ENCODE measurements at regions not wholly inside any gene's neighbourhood (a gene's known extent, or its start where the extent isn't known, plus 50 kb on each side); places are given as distances from the start of the nearest gene placed in this dataset.
"Not testable (repeated sequence)": the region's sequence is repeated elsewhere in the genome, so short reads cannot be mapped to it uniquely, and the experiment has no call there.

GRCh38 chr2:131607056-131607455, 79.4 kb downstream of the CCDC74A start:
- TF ChIP-seq, protein P1, sequence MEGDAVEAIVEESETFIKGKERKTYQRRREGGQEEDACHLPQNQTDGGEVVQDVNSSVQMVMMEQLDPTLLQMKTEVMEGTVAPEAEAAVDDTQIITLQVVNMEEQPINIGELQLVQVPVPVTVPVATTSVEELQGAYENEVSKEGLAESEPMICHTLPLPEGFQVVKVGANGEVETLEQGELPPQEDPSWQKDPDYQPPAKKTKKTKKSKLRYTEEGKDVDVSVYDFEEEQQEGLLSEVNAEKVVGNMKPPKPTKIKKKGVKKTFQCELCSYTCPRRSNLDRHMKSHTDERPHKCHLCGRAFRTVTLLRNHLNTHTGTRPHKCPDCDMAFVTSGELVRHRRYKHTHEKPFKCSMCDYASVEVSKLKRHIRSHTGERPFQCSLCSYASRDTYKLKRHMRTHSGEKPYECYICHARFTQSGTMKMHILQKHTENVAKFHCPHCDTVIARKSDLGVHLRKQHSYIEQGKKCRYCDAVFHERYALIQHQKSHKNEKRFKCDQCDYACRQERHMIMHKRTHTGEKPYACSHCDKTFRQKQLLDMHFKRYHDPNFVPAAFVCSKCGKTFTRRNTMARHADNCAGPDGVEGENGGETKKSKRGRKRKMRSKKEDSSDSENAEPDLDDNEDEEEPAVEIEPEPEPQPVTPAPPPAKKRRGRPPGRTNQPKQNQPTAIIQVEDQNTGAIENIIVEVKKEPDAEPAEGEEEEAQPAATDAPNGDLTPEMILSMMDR (IDR thresholded peaks at IDR 0.05), result not testable (repeated sequence)
- TF ChIP-seq REST (IDR thresholded peaks at IDR 0.05); BHLHE40 (IDR thresholded peaks at IDR 0.05; ENCODE audit: low read depth, low read length); KDM1A (IDR thresholded peaks at IDR 0.05; ENCODE audit: low read depth); MAFK (IDR thresholded peaks at IDR 0.05; ENCODE audit: partially characterized antibody); MAZ (IDR thresholded peaks at IDR 0.05; ENCODE audit: borderline replicate concordance, low read depth, low read length); EP300 (IDR thresholded peaks at IDR 0.05); HMGXB4 (CRISPR knock-in tag; IDR thresholded peaks at IDR 0.05; ENCODE audit: borderline replicate concordance): not testable (repeated sequence)
- TF ChIP-seq, protein P2, sequence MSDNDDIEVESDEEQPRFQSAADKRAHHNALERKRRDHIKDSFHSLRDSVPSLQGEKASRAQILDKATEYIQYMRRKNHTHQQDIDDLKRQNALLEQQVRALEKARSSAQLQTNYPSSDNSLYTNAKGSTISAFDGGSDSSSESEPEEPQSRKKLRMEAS (IDR thresholded peaks at IDR 0.05), result not testable (repeated sequence)

Measured in A549 (cell line).